Transverse colon (tissue), 3 donors: ENCODE measurements at regions not wholly inside any gene's neighbourhood (a gene's known extent, or its start where the extent isn't known, plus 50 kb on each side); places are given as distances from the start of the nearest gene placed in this dataset.

Experiments
- EP300 ChIP-seq: sonication (generic); formaldehyde crosslinking; IDR thresholded peaks from one replicate; pipeline ENCODE4 v1.6.1; 2017; ENCODE audit warnings: antibody characterized with exemption, low read depth
- TF ChIP-seq, protein P1 (sequence below), 5 experiments: fragments of 200-600 bp in 3 of 5; fragments of 450-650 bp in 2 of 5; sonication (generic) in 3 of 5; IDR thresholded peaks; 1 replicate in 2 of 5; 2 replicates in 3 of 5; pipeline ENCODE4 v1.5.1; 2016 to 2017; ENCODE audit warnings: antibody characterized with exemption in 5 of 5, inconsistent platforms in 3 of 5, mild to moderate bottlenecking in 2 of 5, moderate library complexity in 1 of 5

DNA sequence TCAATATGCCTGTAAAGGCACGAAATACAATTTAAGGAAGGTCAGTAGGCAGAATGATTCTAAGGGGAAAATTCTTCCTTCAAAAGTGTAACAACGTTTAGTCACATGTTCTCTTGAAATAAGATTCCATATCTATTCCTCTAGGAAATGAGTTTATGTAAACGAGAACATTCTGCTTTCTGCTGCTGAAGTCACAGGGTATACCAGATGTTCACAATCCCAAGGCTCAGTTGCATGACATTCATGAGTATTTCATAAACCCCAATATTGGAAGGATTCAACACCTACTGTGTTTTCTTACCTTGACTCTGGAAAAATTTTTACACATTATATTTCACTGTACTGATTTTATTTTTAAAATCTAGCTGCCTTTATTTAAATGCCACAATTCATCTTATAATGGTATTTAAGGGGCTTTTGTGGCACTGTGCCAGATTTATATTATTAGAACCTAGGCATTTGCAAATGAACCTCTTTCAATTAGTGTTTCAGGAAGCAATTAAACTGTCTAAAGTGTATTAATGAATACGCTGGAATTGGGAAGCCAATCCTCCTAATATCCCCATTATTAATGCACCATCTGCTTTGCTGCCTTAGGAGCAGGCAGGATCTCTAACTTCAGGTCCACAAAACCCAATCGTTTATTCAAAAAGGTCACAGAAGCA lies 542.6 kb upstream of the KLHL29 start:
- TF ChIP-seq EP300: no peak
- TF ChIP-seq, protein P1, sequence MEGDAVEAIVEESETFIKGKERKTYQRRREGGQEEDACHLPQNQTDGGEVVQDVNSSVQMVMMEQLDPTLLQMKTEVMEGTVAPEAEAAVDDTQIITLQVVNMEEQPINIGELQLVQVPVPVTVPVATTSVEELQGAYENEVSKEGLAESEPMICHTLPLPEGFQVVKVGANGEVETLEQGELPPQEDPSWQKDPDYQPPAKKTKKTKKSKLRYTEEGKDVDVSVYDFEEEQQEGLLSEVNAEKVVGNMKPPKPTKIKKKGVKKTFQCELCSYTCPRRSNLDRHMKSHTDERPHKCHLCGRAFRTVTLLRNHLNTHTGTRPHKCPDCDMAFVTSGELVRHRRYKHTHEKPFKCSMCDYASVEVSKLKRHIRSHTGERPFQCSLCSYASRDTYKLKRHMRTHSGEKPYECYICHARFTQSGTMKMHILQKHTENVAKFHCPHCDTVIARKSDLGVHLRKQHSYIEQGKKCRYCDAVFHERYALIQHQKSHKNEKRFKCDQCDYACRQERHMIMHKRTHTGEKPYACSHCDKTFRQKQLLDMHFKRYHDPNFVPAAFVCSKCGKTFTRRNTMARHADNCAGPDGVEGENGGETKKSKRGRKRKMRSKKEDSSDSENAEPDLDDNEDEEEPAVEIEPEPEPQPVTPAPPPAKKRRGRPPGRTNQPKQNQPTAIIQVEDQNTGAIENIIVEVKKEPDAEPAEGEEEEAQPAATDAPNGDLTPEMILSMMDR (IDR thresholded peaks at IDR 0.05): no peak
